Fibroblast of skin of right biceps (primary cell): ENCODE measurements at regions not wholly inside any gene's neighbourhood (a gene's known extent, or its start where the extent isn't known, plus 50 kb on each side); places are given as distances from the start of the nearest gene placed in this dataset.
A peak's percentile ranks its signal among the peaks of the same experiment; 100 is the strongest.

Source experiments
- DNase-seq: peaks from one replicate; pipeline ENCODE4 v3.0.0-alpha.2; 2013

DNA sequence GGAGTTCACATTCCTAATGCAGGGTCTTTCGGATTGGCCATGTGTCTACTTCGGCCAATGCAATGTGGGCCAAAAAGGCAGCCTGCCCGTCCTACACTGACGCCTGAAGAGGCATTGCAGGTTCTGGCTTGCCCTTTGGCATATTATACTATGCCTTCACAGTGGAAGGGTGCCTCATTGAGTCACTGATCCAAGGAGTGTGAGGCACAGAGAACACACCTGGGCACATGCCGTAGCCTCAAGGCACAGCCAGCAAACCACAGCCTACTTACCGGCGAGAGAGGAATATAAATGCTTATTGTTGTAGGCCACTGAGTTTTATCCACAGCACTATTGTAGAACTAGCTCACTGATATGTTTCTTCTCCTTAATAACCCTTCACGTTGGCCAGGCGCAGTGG, 409.6 kb downstream of the GADD45G start:
- no peak for DNase-seq

- no peak for DNase-seq
Observed at GRCh38 chr9:90016272-90016671, 411.5 kb downstream of the GADD45G start.

DNA sequence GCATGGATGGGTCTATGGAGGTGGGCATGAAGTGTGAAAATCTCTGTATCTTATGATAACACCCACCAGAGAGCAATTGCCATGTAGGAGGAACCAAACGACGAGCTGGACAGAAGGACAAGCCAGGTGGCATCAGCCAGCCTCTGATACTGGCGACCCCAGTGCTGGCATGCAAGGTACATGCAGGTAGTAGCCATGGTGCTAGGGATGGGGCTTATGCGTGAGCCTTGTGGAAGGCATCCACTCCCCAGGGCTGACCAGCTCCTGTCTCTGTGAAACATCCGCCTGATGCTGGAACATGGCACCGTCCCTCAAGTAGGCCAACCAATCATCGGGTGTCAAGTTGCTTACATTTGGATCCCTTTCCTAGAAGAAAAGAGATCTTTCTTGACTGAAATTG, 412.9 kb downstream of the GADD45G start:
- DNase-seq, result no peak

DNA sequence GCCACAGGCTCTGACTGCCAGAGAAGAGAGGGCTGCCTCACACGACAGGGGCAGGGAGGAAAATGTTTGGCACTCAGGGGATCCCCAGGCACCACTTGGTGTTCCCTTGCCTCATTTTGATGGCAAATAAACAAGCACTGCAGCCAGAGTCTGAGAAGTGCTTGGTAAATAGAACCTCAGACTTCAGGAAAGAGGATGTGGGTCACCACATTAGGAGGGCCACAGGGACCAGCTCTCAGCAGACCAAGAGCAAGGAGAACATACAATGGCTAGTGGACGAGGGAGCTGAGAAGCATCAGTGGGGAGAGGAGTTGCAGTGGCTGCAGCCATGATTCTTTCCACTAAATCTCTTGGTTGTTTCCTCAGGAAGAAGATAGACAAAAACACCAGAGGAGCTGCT, 413.9 kb downstream of the GADD45G start:
- DNase-seq, result no peak

- DNase-seq, result peak; percentile 18
Observed at GRCh38 chr9:90019626-90020025, 414.8 kb downstream of the GADD45G start.

DNA sequence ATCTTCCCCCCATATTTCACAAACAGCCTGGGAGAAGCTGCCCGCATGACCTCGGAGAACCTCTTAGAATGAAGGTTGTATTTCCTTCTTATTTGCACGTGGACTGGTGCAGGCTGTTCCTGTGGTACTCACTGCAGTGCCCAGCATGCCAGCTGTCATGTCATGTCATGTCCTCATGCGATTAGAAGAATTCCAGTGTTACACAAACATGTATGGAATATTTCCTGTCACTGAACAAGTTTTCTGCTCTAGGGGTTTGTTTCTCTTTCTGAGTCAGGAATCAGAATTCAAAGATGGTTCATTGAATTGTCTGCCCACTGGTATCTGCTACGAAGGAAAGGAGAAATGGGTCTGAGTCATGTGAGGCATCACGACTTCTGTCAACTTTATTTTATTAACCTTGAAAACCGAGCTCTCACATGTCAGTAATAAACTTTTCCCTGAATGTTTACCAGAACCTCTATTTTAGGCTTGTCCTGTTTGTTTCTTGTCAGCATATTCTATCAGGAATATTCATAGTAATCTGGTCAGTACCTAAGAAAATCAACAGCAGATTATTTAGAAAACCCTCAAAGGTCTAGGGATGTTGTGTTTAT, 415.6 kb downstream of the GADD45G start:
- DNase-seq, result peak; percentile 62

GRCh38 chr9:90021216-90021906, 416.5 kb downstream of the GADD45G start:
- DNase-seq, result no peak

GRCh38 chr9:90022474-90022873, 417.7 kb downstream of the GADD45G start:
- peak; percentile 43 for DNase-seq

GRCh38 chr9:90023861-90024260, 419.0 kb downstream of the GADD45G start:
- no peak for DNase-seq

- no peak for DNase-seq
Observed at GRCh38 chr9:90024409-90024808, 419.6 kb downstream of the GADD45G start.

- no peak for DNase-seq
Observed at GRCh38 chr9:90024823-90025222, 420.0 kb downstream of the GADD45G start.

DNA sequence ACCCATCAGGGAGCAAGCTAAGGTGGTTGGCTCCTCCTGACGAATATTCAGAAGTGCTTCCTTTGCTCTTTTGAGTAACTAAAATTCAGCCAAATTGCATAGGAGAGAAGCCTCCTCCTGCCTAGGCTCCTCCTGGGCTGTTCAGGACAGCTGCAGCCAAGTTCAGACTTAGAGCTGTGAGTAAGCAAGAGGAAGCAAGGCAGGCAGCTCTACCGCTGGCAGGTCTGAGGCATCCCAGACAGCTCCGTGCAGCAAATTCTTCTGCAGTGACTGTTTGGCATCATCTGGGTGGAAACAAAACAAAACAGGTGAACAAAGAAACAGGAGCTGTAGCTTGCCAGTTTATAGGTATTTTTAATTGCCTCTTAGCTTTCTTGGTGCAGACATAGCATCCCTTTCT, 421.0 kb downstream of the GADD45G start:
- peak; percentile 36 for DNase-seq

- DNase-seq, result no peak
Observed at GRCh38 chr9:90027296-90027790, 422.5 kb downstream of the GADD45G start.

DNA sequence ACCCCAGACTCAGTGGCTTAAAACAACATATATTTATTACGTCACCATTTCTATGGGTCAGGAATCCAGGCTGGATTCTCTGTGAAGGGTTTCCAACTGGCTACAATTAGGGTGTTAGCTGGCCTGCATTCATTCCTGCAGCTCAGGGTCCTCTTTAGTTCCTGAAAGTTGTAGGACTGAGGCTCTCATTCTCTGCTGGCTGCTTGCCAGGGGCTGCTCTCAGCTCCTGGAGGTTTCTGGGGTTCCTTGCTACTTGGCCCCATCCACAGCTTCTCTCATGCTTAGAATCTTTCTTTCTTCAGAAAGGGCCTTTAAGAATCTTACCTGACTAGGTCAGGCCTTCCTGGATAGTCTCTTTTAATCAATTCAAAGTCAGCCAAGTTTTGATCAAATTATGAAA, 424.6 kb downstream of the GADD45G start:
- no peak for DNase-seq

- no peak for DNase-seq
Observed at GRCh38 chr9:90029996-90030395, 425.2 kb downstream of the GADD45G start.

GRCh38 chr9:90032296-90033027, 427.6 kb downstream of the GADD45G start:
- DNase-seq, result no peak

GRCh38 chr9:90033028-90033650, 428.3 kb downstream of the GADD45G start:
- no peak for DNase-seq

GRCh38 chr9:90034071-90034470, 429.3 kb downstream of the GADD45G start:
- no peak for DNase-seq

GRCh38 chr9:90035471-90035870, 430.7 kb downstream of the GADD45G start:
- DNase-seq, result no peak

DNA sequence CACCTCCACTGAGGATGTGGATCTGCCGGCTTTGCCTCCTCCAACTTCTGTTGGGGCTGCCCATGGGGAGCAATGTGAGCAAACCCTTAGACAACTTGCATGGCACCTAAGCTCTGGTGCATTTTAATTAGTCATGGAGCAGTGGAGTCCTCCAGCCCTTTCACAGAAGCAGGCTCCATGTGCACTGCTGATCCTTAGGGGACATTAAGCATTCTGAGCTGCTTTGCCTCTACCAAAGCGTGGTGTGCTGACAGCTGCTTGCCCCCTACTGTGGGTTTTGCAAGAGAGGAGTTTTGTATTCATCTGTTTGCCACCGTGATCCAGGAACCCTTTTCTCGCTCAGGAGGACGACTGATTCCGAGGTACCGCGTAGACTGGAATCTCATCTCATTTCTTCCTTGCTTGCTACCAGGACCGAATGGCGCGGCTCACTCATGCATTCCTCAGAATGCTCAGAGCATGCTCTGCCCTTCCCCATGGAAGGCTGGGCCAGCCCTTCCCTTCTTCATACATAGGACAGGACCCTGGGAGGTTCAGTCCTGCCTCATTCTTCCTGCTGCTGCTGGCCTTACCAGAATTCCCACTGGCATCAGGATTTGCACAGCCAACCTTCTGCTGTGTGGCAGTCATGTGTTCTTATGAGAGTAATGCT, 432.5 kb downstream of the GADD45G start:
- DNase-seq, result no peak

GRCh38 chr9:90038763-90039162, 434.0 kb downstream of the GADD45G start:
- no peak for DNase-seq

DNA sequence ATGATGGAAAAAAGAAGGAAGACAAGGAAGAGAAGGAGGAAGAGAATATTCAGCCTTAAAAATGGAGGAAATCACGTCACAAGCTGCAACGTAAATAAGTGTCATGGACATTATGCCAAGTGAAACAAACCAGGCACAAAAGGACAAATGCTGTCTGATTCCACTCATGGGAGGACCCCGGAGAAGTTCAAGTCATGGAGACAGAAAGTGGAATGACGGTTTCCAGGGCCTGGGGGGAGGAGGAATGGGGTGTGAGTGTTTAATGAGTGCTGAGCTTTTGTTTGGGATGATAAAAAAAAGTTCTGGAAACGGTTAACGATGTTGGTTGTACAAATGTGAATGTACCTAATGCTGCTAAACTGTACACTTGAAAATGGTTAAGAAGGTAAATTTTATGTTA, 439.5 kb downstream of the GADD45G start:
- no peak for DNase-seq

GRCh38 chr9:90044710-90045151, 439.9 kb downstream of the GADD45G start:
- DNase-seq, result peak; percentile 29
